Liver (tissue), 7 donors: ENCODE measurements at regions not wholly inside any gene's neighbourhood (a gene's known extent, or its start where the extent isn't known, plus 50 kb on each side); places are given as distances from the start of the nearest gene placed in this dataset.

ENCODE experiments used
- DNase-seq: peaks from one replicate; pipeline ENCODE4 v3.0.0-alpha.2; 2017; ENCODE audit warnings: low spot score
- H3K27ac ChIP-seq, 2 donors: one replicate each; pipeline ENCODE4 v1.7.0; 2013; ENCODE audit warnings: inconsistent platforms in 2 of 2, low read length in 2 of 2, control low read depth in 1 of 2, low read depth in 1 of 2, mild to moderate bottlenecking in 1 of 2
- H3K27me3 ChIP-seq, 4 donors: one replicate each; pipeline versions ENCODE4 v1.6.1 to v1.7.0; 2013; ENCODE audit warnings: low read length in 3 of 4, inconsistent platforms in 1 of 4, mild to moderate bottlenecking in 1 of 4, moderate library complexity in 1 of 4; ENCODE audit not compliant: control insufficient read depth in 4 of 4, insufficient read depth in 4 of 4
- H3K36me3 ChIP-seq, 4 donors: one replicate each; pipeline versions ENCODE4 v1.6.1 to v1.7.0; 2013; ENCODE audit warnings: low read length in 3 of 4, mild to moderate bottlenecking in 3 of 4, low read depth in 1 of 4, moderate library complexity in 1 of 4; ENCODE audit not compliant: control insufficient read depth in 4 of 4, insufficient read depth in 3 of 4
- H3K4me1 ChIP-seq, 4 donors: one replicate each; pipeline versions ENCODE4 v1.6.1 to v1.7.0; 2013; ENCODE audit warnings: low read length in 3 of 4, mild to moderate bottlenecking in 3 of 4, moderate library complexity in 1 of 4; ENCODE audit not compliant: control insufficient read depth in 4 of 4, insufficient read depth in 4 of 4
- H3K4me3 ChIP-seq, 3 donors: one replicate each; pipeline versions ENCODE4 v1.6.1 to v1.7.0; 2013; ENCODE audit warnings: low read length in 3 of 3, control low read depth in 1 of 3, low read depth in 1 of 3, mild to moderate bottlenecking in 1 of 3
- H3K9ac ChIP-seq, 2 donors: one replicate each; pipeline ENCODE4 v1.7.0; 2013; ENCODE audit warnings: low read length in 2 of 2, mild to moderate bottlenecking in 2 of 2, moderate library complexity in 2 of 2, control low read depth in 1 of 2, low read depth in 1 of 2
- H3K9me3 ChIP-seq, 4 donors: one replicate each; pipeline versions ENCODE4 v1.6.1 to v1.7.0; 2013; ENCODE audit warnings: low read length in 3 of 4; ENCODE audit not compliant: control insufficient read depth in 4 of 4
- ATF3 ChIP-seq: IDR thresholded peaks from 2 replicates; pipeline ENCODE4 v1.6.1; 2016; ENCODE audit warnings: antibody characterized with exemption
- FOXA1 ChIP-seq: IDR thresholded peaks from 2 replicates; pipeline ENCODE4 v1.6.1; 2016; ENCODE audit warnings: antibody characterized with exemption
- GABPA ChIP-seq, 2 donors: IDR thresholded peaks in 1 of 2; conservative IDR thresholded peaks in 1 of 2; 2 replicates each; pipeline ENCODE4 v1.6.1; 2016; ENCODE audit warnings: antibody characterized with exemption in 2 of 2, mild to moderate bottlenecking in 1 of 2, moderate library complexity in 1 of 2
- JUND ChIP-seq, 2 donors: IDR thresholded peaks; 2 replicates each; pipeline ENCODE4 v1.6.1; 2016; ENCODE audit warnings: antibody characterized with exemption in 2 of 2
- NR2F2 ChIP-seq: IDR thresholded peaks from 2 replicates; pipeline ENCODE4 v1.6.1; 2016; ENCODE audit warnings: antibody characterized with exemption
- SP1 ChIP-seq: IDR thresholded peaks from 2 replicates; pipeline ENCODE4 v1.6.1; 2018; ENCODE audit warnings: antibody characterized with exemption, mild to moderate bottlenecking
- TAF1 ChIP-seq: conservative IDR thresholded peaks from 2 replicates; pipeline ENCODE4 v1.6.1; 2016; ENCODE audit warnings: antibody characterized with exemption, mild to moderate bottlenecking
- ZBTB33 ChIP-seq: IDR thresholded peaks from 2 replicates; pipeline ENCODE4 v1.6.1; 2016; ENCODE audit warnings: antibody characterized with exemption
- WGBS: extraction: QIAGEN DNeasy Blood & Tissue Kit; methylation state at CpG from one replicate; pipeline ENCODE4 v1.1.7; 2013; 5-methylcytosine and 5-hydroxymethylcytosine counted together
- TF ChIP-seq, protein P1 (sequence below): IDR thresholded peaks from 2 replicates; pipeline ENCODE4 v1.6.1; 2016; ENCODE audit warnings: antibody characterized with exemption, mild to moderate bottlenecking
- TF ChIP-seq, protein P2 (sequence below): IDR thresholded peaks from 2 replicates; pipeline ENCODE4 v1.6.1; 2016; ENCODE audit warnings: antibody characterized with exemption
- donor health status: healthy.
- donor health status: healthy.
- donor health status: healthy.
- donor health status: healthy.

DNA sequence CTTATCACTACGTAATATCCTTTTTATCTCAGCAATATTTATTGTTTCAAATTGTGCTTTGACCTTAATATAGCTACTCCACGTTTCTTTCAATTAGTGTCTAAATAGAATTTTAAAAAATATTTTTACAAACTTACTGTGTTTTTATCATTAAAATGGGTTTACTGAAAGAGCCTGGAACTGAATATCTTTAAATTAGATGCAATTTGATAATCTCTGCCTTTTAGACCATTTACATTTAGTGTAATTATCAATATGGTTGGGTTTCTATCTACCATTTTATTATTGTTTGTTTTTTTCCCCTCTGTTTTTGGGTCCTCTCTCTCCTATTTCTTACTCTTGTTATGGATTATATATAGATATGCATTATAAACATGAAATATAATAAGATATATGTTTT, 327.8 kb downstream of the IRX2 start:
- WGBS: 62% methylated on average over 2 of the region's 2 CpGs
- no peaks in the 10 kb centered on the region for H3K36me3 ChIP-seq
- H3K4me3 ChIP-seq: no peak overlapping the region
- no peak for DNase-seq
- H3K27ac ChIP-seq: no peak overlapping the region
- no peak overlapping the region for H3K9ac ChIP-seq
- no peaks in the 10 kb centered on the region for H3K9me3 ChIP-seq
- TF ChIP-seq TAF1: no peak
- TF ChIP-seq SP1: no peak
- no peaks in the 10 kb centered on the region for H3K4me1 ChIP-seq
- no peaks in the 10 kb centered on the region for H3K27me3 ChIP-seq

DNA sequence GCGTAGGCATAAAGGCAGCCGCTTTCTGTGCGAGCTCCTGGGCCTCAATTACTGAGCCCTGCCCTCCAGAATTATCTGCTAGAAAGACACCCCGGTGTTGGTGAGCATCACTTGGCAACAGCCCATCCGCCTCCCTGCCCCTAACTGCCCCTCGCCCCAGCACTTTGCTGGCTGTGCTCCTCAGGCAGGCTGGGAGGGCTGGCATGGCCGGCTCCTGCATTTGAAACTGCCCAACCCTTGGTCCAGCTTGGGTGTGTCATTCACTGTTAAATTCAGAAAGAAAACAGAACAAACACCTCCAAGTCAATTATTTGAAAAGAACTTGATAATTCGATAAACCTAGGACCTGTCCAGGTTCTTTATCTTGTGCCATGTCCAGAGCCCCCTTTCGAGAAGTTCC, 334.2 kb downstream of the IRX2 start:
- 86% methylated on average over 9 of the region's 9 CpGs for WGBS
- Histone ChIP-seq H3K4me1 (no peaks in the 10 kb centered on the region), H3K27ac (no peak overlapping the region), H3K36me3 (no peaks in the 10 kb centered on the region), H3K9ac (no peak overlapping the region), H3K4me3 (no peak overlapping the region), H3K9me3 (no peaks in the 10 kb centered on the region), H3K27me3 (peaks cover 0 to 4% (median 0%) of the 10 kb centered on the region in 4 donors)
- DNase-seq: no peak
- TF ChIP-seq, protein P1, sequence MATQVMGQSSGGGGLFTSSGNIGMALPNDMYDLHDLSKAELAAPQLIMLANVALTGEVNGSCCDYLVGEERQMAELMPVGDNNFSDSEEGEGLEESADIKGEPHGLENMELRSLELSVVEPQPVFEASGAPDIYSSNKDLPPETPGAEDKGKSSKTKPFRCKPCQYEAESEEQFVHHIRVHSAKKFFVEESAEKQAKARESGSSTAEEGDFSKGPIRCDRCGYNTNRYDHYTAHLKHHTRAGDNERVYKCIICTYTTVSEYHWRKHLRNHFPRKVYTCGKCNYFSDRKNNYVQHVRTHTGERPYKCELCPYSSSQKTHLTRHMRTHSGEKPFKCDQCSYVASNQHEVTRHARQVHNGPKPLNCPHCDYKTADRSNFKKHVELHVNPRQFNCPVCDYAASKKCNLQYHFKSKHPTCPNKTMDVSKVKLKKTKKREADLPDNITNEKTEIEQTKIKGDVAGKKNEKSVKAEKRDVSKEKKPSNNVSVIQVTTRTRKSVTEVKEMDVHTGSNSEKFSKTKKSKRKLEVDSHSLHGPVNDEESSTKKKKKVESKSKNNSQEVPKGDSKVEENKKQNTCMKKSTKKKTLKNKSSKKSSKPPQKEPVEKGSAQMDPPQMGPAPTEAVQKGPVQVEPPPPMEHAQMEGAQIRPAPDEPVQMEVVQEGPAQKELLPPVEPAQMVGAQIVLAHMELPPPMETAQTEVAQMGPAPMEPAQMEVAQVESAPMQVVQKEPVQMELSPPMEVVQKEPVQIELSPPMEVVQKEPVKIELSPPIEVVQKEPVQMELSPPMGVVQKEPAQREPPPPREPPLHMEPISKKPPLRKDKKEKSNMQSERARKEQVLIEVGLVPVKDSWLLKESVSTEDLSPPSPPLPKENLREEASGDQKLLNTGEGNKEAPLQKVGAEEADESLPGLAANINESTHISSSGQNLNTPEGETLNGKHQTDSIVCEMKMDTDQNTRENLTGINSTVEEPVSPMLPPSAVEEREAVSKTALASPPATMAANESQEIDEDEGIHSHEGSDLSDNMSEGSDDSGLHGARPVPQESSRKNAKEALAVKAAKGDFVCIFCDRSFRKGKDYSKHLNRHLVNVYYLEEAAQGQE: no peak
- TF ChIP-seq SP1: no peak

GRCh38 chr5:2415678-2416077, 335.8 kb downstream of the IRX2 start:
- Histone ChIP-seq H3K27ac (no peak overlapping the region), H3K9me3 (no peaks in the 10 kb centered on the region), H3K27me3 (peaks cover 0 to 4% (median 0%) of the 10 kb centered on the region in 4 donors), H3K9ac (no peak overlapping the region), H3K4me1 (no peaks in the 10 kb centered on the region), H3K36me3 (no peaks in the 10 kb centered on the region), H3K4me3 (no peak overlapping the region)
- WGBS: 48% methylated on average over 23 of the region's 23 CpGs
- TF ChIP-seq NR2F2 (no peak), ATF3 (no peak), JUND (IDR thresholded peaks at IDR 0.05) (no peak), GABPA (IDR thresholded peaks at IDR 0.05 in 1 of 2, conservative IDR thresholded peaks at IDR 0.05 in 1 of 2) (no peak), SP1 (no peak), FOXA1 (no peak), ZBTB33 (no peak)
- TF ChIP-seq, protein P1: no peak
- TF ChIP-seq, protein P2, sequence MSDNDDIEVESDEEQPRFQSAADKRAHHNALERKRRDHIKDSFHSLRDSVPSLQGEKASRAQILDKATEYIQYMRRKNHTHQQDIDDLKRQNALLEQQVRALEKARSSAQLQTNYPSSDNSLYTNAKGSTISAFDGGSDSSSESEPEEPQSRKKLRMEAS: no peak
- DNase-seq: no peak
